HL-60 (cell line): ENCODE measurements at regions not wholly inside any gene's neighbourhood (a gene's known extent, or its start where the extent isn't known, plus 50 kb on each side); places are given as distances from the start of the nearest gene placed in this dataset.

Experiments
- POLR2AphosphoS5 ChIP-seq: IDR thresholded peaks from 2 replicates; pipeline ENCODE4 v1.6.1; 2012; ENCODE audit warnings: low read depth
- TF ChIP-seq, protein P1 (sequence below): IDR thresholded peaks from one replicate; pipeline ENCODE4 v1.5.1; 2011; ENCODE audit warnings: low read length, control low read depth, inconsistent platforms; ENCODE audit not compliant: insufficient read depth

GRCh38 chrX:27162496-27162895 lies 300.6 kb downstream of the PPP4R3C start:
- TF ChIP-seq, protein P1, sequence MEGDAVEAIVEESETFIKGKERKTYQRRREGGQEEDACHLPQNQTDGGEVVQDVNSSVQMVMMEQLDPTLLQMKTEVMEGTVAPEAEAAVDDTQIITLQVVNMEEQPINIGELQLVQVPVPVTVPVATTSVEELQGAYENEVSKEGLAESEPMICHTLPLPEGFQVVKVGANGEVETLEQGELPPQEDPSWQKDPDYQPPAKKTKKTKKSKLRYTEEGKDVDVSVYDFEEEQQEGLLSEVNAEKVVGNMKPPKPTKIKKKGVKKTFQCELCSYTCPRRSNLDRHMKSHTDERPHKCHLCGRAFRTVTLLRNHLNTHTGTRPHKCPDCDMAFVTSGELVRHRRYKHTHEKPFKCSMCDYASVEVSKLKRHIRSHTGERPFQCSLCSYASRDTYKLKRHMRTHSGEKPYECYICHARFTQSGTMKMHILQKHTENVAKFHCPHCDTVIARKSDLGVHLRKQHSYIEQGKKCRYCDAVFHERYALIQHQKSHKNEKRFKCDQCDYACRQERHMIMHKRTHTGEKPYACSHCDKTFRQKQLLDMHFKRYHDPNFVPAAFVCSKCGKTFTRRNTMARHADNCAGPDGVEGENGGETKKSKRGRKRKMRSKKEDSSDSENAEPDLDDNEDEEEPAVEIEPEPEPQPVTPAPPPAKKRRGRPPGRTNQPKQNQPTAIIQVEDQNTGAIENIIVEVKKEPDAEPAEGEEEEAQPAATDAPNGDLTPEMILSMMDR = no peak
- no peak for TF ChIP-seq POLR2AphosphoS5
